ENCODE measurements at regions not wholly inside any gene's neighbourhood (a gene's known extent, or its start where the extent isn't known, plus 50 kb on each side); places are given as distances from the start of the nearest gene placed in this dataset.

GRCh38 chr1:223048026-223048425 lies 95.0 kb downstream of the TLR5 start:
- no peak for TF ChIP-seq POLR2A (IDR thresholded peaks at IDR 0.05; ENCODE audit: low read length)
- no peak for TF ChIP-seq GATA1 (IDR thresholded peaks at IDR 0.05; ENCODE audit: low read depth, low read length)

Measured in erythroblast (primary cell).